GM21381 (cell line): ENCODE measurements at regions not wholly inside any gene's neighbourhood (a gene's known extent, or its start where the extent isn't known, plus 50 kb on each side); places are given as distances from the start of the nearest gene placed in this dataset.

Experiments used
- ATAC-seq: cut with Tn5 transposase; IDR thresholded peaks from one replicate; pipeline ENCODE4 v1.9.1; 2021; ENCODE audit warnings: mild to moderate bottlenecking, moderate library complexity; ENCODE audit not compliant: unreplicated experiment

DNA sequence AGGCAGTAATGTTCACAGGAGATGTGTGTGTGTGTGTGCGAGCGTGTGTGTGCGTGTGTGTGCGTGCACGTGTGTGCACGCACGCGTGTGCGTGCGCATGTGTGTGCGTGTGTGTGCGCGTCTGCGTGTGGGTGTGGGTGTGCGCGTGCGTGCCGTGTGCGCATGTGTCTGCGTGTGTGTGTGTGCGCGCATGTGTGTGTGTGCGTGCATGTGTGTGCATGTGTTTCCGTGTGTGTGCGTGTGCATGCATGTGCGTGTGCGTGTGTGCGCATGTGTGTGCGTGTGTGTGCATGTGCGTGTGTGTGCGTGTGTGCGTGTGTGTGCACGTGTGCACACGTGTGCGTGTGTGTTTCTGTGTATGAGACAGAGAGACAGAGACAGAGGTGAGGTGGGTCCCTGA, 136.0 kb upstream of the CST7 start:
- ATAC-seq, result no peak

DNA sequence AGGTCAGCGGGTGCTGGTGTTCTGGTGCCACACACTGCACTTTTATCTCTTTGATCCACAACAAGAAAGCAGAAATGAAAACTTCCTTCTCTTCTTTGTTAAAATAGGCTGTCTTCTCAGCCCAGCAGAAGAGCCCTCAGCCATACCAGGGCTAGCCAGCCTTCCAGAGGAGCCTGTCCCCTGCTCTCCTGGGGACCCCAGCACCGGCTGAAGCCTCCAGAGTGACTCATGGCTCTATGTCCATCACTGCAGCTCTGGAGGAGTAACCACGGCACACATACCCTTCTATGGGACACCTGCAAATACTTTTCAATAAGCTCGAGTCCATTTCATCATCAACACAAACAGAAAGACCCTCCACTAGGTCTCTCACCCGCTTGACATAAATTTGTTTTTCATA, 135.6 kb upstream of the CST7 start:
- no peak for ATAC-seq

DNA sequence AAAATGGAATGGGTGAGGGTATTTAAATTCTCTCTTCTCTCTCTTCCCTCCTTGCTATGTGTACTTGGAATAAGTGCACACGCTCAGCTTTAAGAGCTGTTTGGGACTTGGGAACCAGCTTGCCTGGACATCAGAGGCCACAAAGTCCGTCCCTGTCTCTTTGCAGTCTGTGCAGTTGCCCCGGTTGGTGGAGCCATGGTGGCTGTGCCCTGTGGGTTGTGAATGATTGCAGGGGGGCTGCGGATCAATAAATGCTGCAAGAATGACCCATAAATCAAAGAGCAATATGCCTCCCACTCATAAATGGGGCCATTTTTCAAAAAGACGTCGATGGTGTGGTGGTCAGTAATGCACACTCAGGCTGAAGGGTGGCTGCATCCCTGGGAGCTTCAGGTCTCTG, 135.1 kb upstream of the CST7 start:
- no peak for ATAC-seq

DNA sequence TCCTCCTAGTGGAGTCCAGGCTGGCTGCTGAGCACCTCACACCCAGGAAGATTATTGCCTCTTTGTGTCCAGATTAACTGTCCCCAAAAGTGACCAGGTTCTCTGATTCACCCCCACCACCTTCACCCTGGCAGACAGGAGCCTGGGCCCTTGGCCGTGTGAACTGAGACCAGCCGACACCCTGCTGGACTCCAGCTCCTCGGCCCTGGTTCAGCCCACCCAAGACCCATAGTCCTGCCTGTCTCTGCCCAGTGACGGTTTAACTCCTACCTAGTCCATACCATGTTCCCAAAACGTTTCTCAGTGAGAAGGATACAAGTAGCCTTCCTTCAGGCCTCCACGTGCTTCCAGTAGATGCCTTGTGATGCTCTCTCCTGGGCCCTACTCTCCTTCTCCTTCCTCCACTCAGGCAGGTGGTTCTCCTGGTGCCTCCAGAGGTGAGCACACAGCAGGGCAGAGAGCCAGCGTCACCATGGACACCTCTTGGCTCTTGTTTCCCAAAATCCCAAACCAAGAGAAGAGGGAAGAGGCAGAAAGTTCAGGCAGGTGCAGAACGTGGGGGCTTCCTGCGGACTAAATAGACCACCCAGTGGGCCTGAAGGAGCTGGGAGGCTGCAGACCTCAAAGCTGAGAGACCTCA, 134.4 kb upstream of the CST7 start:
- no peak for ATAC-seq

DNA sequence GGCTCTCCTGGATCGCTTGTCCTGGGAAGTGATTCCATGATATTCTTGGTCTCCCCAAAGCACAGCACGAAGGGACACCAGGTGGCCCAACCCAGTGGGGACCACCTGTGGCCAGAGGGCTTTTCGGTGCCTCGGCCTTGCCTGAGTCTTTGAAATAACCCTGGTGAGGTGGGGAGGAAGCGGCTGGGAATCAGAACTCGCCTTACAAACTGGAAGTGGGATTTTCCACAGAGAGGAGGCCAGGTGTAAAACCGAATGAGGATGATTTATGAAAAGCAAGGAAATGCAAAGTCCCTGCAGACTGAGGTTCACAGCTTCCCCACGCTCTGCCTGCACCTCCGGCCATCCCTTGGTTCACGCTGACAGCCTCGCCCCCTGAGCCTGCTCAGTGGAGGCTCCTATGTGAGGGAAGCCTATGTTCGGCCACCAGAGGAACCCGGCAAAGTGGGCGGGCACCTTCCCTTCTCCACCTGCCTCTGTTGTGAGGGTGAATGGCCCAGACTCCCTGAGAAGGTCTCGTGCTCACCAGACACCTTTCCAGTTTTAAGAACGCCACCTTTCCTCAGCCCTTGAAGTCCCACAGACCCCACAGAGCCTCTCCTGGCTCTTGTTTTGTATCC, 133.8 kb upstream of the CST7 start:
- no peak for ATAC-seq

DNA sequence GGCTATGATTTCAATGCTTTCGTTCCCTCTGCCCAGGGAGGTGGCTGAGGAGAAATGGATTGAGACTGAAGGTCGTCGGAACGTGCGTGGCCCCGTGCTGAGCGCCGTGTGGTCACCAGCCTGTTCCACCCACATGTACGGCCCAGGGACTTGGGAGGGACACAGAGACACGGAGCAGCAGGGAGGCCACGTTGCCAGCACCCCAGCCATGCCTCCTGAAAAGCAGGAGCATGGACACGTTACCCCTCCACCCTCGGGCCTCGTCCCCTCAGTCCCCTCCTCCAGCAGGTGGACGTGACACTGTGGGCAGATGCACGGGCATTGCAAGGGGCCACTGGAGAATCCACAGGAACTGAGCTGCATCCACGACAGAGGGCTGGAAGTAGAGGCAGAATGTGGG, 133.1 kb upstream of the CST7 start:
- no peak for ATAC-seq

DNA sequence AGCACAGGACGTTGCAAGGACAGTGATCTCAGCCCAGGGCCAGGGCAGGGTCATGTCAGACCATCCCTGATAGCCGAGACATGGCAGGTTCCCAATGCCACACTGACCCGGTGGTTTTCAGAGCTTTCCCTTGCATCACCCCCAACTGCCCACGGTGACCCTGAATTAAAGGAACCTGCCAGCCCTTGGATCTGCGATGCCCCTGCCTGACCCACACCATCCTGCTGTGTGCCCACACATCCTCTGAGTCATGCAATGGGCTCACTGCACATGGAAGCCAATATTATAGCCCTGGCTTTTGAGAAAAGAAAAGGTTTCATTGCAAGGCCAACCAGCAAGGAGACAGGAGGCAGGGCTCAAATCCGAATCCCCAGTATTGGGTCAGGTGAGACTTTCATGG, 132.6 kb upstream of the CST7 start:
- no peak for ATAC-seq

DNA sequence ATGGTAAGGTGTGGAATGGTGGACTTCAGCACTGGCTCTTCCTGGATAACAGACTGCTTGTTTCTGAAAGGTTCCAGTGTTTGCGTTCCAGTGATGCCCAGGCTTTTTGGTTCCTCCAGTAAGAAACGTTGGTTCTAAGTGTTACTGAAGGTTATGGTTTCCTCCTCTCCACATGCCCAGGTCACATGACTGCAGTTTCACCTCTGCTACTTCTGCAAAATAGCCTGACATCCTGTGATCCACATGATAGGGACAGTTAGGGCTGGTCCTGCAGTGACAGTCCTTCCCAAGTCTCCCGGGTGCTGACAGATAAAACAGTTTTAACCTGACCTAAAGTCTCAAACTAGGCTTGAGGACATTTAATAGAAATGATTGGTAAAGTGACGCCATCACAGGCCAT, 132.2 kb upstream of the CST7 start:
- ATAC-seq, result no peak

DNA sequence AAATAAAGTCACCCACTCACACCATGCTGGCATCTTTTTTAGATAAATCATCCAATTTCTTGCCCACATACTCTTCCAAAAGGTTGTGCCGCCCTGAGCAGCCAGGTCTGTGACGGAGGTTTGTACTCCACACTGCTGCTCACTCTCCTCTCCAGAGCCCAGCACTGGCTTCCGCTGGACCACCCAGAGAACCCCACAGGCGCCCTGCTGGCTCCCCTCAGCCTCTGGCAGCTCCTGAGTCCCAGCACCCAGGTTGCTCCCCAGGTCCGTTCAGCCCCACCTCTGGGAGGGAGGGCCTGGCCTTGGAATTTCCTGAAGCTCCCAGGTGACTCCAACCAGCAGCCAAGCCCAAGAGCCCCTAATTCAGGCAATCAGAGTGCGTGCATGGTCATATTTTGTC, 131.7 kb upstream of the CST7 start:
- ATAC-seq, result no peak

DNA sequence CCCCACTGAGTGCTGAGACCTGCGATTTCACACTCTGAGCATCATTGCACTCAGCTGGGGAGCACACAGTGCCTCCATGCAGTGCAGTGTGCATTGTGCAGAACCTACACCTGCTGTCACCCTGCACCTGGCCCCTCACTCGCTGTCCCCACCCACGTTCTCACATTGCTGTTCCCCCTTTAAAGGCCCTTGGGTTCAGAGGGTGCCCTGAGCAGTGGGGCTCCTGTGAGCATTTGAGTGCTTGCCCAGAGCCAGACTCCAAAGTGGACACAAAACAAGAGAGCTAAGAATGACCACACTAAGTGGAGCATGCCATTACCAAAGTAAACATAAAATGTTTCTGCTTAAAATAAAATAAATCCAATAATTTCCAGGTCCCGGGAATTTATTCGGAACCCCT, 131.0 kb upstream of the CST7 start:
- no peak for ATAC-seq

DNA sequence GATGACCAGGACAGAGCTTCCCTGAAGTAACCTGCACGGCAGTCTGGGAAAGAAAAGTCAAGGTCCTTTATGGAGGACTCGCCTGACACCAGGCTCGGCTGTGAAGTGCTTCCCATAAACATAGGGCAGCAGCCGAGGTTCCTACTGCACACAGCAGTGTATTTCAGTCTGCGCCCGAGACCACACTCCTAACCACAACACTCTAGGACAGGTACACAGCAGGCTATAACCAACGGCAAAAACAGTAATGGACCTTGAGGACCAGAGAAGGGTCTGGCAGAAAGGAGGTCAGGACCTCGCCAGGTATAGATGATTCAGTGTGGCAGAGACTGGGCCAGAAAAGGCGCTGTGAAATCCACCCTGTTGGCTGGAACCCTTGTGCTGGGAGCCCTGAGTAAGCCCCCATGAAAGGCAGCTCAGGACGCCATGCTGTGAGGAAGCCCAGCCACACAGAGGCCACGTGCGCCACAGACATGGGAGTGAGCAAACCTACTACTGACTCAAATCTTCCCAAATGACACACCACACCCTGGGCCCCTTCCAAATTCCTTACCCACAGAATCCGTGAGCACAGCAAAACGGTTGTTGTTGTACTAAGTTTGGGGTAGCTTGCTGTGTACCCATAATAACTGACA, 129.6 kb upstream of the CST7 start:
- ATAC-seq, result no peak

DNA sequence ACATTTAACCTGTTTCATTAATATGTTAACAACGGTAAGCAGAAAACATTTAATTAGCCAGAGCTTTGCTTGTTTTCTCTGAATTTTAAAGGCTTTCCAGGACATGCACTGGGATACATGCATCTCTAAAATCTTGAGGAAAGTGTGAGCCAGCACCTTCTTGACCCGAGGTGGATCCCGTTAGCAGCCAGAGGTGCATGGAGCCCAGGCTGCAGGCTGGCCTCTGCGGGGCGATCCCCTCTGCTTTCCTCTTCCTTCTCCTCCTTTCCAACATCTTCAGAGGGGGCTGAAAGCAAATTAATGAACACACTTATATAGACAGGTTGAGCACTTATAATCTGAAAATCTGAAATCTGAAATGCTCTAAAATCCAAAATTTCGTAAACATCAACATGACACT, 128.7 kb upstream of the CST7 start:
- no peak for ATAC-seq

DNA sequence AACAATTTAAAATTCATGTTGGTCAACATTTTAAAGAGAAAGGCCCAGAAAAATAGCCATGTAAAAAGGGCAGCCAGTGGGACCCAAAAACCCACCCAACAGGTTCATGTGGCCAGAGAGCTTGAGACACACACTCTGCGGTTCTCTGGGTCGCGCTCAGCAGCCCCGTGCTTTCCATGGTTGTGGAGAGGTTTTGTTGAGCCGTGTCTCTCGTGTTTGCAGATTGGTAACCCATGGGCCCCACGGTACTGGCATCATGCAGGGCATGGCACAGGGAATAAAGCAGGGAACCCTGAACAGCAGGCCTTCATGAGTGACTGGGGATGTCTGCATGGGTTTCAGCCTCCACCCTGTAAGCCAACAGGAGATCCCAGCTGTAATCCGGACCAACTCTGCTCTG, 127.7 kb upstream of the CST7 start:
- ATAC-seq, result no peak

DNA sequence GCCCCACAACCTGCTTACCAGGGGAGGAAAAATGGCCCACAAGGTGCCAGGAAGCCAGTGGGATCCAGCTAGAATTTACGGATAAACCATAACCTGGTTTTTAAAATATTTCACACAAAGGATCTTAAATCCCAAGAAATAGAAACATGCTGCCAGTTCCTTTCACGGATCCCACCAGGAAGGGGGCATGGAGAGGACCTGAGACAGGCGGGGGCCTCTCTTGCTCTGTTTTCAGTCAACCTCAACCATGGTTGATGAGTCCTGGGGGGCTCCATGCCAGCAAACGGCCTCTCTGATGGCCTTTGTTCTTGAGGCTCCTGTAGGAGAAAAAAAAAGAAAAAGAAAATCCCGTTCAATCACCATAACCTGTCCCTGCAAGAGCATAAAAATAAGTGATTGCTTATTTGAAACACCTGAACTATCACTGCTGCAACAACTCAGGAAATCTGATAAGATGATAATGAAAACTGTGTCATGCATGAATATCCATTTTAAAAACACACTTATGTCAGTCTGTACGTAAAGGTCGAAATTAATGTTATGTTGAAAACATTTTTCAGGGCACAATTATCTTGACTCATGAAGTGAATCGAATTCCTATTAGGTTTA, 125.8 kb upstream of the CST7 start:
- no peak for ATAC-seq

DNA sequence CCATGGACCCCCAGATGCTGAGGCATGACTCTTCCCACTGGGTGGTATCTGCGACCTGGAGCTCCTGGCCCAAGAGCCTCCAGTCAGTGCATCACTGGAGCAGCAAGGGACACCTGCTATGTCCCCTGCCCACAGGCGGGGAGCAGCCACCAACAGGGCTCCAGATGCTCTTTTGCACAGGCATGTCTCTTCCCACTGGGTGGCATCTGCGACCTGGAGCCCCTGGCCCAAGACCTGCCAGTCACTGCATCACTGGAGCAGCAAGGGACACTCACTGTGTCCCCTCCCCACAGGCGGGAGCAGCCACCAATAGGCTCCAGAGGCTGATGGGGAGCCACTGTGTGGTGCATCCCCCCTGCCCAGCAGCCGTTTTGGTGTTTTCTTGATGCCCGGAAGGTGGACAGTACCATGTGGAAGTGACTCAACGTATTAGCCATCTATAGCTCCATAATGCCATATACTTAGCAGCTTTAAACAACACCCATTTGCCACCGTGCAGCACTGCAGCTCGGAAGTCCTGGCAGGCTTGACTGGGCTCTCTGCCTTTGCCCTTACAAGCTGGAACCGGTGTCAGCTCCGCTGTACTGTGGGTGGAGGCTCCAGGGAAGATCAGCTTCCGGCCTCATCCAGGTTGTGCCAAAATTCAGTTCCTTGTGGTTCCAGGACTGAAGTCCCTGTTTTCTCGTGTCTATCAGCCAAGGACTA, 124.9 kb upstream of the CST7 start:
- no peak for ATAC-seq

DNA sequence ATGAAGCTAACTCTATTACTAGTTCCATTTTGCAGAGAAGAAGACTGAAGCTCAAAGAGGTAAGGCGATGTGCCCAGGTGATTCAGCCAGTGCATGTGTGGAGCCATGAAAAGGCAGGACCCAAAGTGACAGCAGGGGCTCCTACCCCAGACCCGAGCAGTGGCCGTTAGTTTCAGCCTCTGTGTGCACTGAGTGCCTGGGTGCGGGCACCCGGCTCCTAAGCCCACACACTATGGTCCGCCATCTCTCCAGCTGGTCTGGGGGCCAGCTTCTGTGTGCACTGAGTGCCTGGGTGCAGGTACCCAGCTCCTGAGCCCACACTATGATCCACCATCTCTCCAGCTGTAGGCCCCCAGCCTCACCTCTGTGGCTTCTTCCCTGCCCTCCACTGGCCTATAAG, 123.5 kb upstream of the CST7 start:
- ATAC-seq, result no peak

DNA sequence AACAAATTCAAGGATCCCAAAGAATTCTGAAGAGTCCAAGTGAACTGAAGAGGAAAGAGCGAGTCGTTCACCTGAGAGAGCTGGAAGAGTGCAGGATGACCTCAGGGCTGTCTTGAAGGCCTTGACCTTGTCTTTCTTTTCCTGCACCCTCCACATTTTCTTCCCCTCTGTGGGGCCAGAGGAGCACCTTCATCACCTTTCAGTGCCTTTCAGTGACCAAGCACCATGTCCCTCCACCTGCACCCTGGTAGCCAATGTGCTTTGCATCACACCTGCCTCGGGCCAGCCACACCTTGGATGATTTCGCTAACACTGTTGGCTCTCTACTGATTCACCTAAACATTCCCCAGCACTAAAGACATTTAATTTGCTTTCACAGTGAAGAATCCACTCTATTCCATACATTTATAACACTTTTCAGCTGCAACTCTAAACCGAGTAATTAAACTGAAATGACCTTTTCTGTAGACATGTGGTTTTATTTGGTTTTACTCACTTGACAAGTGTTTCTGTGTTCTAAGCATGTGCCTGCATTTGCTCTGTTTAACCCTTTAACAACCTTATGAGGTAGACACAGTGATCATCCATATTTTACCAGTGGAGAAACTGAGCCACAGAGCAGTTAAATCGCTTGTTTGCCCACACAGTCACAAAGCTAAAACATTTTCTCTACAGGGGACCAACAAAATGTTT, 121.3 kb upstream of the CST7 start:
- ATAC-seq, result no peak

DNA sequence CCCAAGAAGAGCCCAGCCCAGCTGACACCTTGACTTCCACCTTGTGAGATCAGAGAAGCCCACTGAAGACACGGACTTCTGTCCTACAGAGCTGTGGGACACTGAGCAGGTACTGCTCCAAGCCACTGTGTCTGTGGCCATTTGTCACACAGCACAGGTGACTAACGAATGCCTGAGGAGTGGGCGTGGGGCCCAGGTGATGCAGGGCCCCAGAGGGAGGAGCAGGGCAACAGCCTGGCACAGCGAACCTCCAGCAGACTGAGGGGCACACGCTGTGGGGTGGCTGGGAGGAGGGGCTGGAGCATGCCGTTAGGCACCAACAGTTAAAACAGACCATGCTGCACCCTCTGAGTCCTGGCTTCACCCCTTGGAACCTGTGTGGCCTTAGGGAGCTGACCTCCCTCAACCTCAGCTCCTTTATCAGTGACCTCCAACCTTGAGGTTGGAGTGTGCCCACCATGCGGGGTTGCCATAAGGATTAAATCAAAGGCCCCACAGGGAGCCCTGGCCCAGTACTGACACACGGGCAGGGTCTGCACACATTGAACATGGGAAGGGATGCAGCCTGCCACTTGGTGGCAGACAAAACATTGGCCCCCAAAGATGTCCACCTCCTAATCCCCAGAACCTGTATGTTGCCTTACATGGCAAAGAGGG, 119.9 kb upstream of the CST7 start:
- no peak for ATAC-seq

DNA sequence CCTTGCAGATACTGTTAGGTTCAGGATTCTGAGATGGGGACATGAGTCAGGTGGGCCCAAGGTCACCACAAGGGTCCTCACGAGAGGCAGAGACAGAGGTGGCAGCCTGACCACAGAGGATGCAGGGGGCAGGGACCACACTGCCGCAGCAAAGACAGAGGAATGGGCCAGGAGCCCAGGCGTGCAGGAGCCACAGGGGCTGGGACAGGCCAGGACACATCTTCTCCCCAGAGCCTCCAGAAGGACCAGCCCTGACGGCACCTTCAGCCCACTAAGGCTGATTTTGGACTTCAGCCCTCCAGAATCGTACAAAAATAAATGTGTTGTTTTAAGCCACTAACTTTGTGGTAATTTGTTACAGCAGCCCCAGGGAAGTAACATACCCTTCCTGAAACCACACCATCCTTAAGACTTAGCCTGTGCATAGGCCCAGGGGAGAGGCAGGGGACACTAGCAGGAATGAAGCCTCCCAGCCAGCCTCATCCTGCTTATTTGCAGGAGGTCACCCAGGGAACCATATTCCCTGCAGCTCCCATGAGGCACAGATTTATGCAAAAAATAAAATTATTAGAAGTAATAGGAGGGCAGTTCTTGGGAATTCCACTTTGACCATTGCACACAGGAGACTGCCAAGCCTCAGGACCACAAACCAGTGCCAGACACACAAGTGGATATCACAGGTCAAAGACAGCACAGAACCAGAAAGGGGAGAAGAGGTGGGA, 119.3 kb upstream of the CST7 start:
- no peak for ATAC-seq

DNA sequence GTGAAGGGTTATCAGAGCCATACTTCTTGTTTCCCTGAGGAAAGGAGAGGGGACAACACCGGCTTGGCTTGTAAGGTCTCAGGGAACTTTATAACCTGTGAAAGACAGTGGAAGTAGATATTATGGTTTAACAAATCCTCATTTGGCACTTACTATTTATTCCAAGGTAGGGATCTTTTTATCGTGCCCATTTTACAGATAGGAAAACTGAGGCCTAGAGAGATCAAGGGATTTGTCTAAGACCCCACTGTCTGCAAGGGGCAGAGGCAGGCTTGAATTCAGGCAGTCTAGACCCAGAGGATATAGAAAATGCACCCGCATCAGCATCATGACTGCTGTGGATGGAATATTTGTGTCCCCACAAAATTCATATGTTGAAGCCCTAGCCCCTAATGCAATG, 118.4 kb upstream of the CST7 start:
- no peak for ATAC-seq
